ENCODE measurements at regions not wholly inside any gene's neighbourhood (a gene's known extent, or its start where the extent isn't known, plus 50 kb on each side); places are given as distances from the start of the nearest gene placed in this dataset.

DNA sequence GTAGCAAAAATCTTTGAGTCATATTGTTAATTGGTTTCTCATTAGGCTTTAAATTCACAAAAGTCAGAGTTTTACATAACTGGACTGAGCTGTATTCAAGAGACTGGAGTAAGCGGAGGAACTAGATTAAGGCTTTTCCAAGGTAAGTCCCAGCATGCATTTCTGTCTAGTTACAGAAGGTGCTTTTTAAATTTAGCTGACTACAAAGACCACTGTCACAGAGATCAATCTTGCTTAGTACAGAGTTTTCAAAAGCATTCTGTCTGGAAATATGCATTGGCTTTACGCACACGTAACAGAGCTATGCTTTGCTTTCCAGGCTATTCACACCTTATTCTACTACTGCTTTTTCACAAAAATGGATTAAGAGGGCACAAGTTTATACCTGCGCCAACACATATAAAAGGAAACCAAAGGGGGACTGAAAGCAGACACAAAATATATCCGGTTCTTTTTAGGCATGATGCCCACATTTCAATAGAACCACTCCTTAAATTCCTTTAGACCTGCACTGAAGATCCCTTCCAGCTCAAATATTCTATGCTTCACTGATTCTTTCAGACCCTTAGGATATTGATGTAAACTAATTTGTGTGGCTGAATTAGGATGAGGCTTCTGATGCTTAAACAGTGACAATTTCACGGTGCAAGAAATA lies 560.7 kb upstream of the CRIM1 start:
- Histone ChIP-seq H3K27ac (no peak overlapping the region), H3K4me1 (no peaks in the 10 kb centered on the region), H3K9me3 (no peaks in the 10 kb centered on the region), H3K27me3 (no peaks in the 10 kb centered on the region), H3K36me3 (replicated peaks in 1 of 2; ENCODE audit: insufficient read depth in 1 of 2, low read depth in 2 of 2) (no peaks in the 10 kb centered on the region), H3K4me3 (no peak overlapping the region)
- ATAC-seq (no peak), DNase-seq (no peak)
- no peak for TF ChIP-seq POLR2A (IDR thresholded peaks at IDR 0.05)
- TF ChIP-seq, protein P1, sequence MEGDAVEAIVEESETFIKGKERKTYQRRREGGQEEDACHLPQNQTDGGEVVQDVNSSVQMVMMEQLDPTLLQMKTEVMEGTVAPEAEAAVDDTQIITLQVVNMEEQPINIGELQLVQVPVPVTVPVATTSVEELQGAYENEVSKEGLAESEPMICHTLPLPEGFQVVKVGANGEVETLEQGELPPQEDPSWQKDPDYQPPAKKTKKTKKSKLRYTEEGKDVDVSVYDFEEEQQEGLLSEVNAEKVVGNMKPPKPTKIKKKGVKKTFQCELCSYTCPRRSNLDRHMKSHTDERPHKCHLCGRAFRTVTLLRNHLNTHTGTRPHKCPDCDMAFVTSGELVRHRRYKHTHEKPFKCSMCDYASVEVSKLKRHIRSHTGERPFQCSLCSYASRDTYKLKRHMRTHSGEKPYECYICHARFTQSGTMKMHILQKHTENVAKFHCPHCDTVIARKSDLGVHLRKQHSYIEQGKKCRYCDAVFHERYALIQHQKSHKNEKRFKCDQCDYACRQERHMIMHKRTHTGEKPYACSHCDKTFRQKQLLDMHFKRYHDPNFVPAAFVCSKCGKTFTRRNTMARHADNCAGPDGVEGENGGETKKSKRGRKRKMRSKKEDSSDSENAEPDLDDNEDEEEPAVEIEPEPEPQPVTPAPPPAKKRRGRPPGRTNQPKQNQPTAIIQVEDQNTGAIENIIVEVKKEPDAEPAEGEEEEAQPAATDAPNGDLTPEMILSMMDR (IDR thresholded peaks at IDR 0.05) = no peak
- WGBS, 2 donors = 80 to 89% methylated on average over 6 of the region's 6 CpGs
- intact Hi-C loops (cut with DNase I) = no loop called here

DNA sequence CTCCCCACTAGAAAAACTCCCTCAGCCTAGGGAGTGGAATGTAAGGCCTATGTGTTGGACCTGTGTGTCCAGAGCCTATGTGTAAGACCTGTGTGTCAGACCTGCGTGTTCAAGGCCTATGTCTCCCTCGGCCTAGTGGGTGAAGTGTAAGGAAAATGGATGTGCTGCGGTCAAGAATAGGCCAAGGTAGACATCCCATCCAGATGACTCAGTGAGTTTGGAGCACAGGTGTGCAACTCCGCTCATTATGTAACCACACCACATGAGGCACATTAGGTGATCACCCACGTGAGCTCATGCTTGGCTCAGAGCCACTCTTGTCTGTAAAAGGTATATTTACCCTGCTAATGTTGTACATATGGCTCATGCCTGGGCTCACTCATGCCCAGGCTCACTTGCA lies 565.3 kb upstream of the CRIM1 start:
- no peak for DNase-seq
- Histone ChIP-seq H3K4me3 (no peak overlapping the region), H3K36me3 (replicated peaks in 1 of 2; ENCODE audit: insufficient read depth in 1 of 2, low read depth in 2 of 2) (no peaks in the 10 kb centered on the region), H3K9me3 (no peaks in the 10 kb centered on the region), H3K27ac (no peak overlapping the region), H3K4me1 (no peaks in the 10 kb centered on the region), H3K27me3 (no peaks in the 10 kb centered on the region)
- 68 to 77% methylated on average over 5 of the region's 5 CpGs for WGBS, 2 donors
- no peak for ATAC-seq
- TF ChIP-seq POLR2A (IDR thresholded peaks at IDR 0.05) = no peak
- TF ChIP-seq, protein P1 (IDR thresholded peaks at IDR 0.05) = no peak
- intact Hi-C loops (cut with DNase I) = no loop called here

DNA sequence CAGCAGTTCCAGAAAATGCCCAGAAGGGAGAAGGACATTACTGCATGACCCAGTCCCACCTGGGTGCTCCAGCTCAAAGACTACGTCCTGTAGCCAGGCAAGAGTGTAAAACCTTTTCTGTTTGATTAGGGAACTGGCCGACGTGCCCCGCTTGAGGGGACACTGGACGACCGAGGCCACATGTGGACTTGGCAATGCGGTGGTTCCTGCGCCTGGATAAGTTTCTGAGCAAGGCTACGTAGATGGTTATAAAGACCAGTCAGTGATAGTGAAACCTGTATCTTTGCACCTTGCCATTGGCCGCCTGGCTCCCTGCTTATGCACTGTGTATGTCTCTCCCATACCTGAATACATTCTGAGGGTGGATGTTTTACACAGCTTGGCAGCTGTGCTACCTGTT lies 567.0 kb upstream of the CRIM1 start:
- intact Hi-C loops (cut with DNase I) = no loop called here
- H3K27me3 ChIP-seq = no peaks in the 10 kb centered on the region
- TF ChIP-seq POLR2A (IDR thresholded peaks at IDR 0.05) = no peak
- TF ChIP-seq, protein P1 (IDR thresholded peaks at IDR 0.05) = no peak
- no peaks in the 10 kb centered on the region for H3K4me1 ChIP-seq
- H3K9me3 ChIP-seq = no peaks in the 10 kb centered on the region
- DNase-seq (no peak), ATAC-seq (no peak)
- no peaks in the 10 kb centered on the region for H3K36me3 ChIP-seq (replicated peaks in 1 of 2; ENCODE audit: insufficient read depth in 1 of 2, low read depth in 2 of 2)
- H3K4me3 ChIP-seq = no peak overlapping the region
- 82 to 85% methylated on average over 9 to 10 of the region's 10 CpGs for WGBS, 2 donors
- no peak overlapping the region for H3K27ac ChIP-seq

DNA sequence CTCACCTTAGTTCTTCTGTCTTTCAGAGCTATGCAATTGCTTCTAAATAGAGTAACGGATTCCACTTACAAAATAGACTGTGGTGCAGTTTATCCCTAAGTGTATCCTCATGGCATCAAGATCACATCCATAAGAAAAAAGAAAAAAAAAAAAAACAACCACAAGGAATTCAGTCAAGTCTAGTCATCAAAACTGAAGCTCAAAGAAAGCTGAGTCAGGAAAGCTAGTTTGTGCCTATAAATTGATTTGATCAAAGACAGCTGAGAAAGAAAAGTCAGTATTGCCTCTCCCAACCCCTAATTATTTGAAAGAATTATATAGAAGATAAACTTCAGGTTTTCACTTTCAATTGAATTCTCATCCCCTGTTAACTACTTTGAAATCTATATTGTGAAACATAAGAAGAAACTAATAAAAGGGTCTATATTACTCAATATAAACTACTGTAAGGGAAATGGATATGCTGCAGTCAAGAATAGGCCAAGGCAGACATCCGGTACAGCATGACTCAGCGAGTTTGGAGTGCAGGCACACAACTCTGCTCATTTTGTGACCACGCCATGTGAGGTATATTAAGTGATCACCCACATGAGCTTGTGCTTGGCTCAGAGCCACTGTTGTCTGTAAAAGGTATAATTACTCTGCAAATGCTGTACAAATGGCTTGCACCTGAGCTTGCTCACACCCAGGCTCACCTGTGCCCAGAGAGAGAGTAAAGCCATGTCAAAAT lies 568.1 kb upstream of the CRIM1 start:
- no peak overlapping the region for H3K4me3 ChIP-seq
- H3K27me3 ChIP-seq = no peaks in the 10 kb centered on the region
- ATAC-seq (no peak), DNase-seq (no peak)
- WGBS, 2 donors = 78 to 80% methylated on average over 4 of the region's 4 CpGs
- no peaks in the 10 kb centered on the region for H3K36me3 ChIP-seq (replicated peaks in 1 of 2; ENCODE audit: insufficient read depth in 1 of 2, low read depth in 2 of 2)
- TF ChIP-seq, protein P1 (IDR thresholded peaks at IDR 0.05) = no peak
- no peak for TF ChIP-seq POLR2A (IDR thresholded peaks at IDR 0.05)
- H3K9me3 ChIP-seq = no peaks in the 10 kb centered on the region
- no peaks in the 10 kb centered on the region for H3K4me1 ChIP-seq
- no peak overlapping the region for H3K27ac ChIP-seq
- intact Hi-C loops (cut with DNase I) = no loop called here

DNA sequence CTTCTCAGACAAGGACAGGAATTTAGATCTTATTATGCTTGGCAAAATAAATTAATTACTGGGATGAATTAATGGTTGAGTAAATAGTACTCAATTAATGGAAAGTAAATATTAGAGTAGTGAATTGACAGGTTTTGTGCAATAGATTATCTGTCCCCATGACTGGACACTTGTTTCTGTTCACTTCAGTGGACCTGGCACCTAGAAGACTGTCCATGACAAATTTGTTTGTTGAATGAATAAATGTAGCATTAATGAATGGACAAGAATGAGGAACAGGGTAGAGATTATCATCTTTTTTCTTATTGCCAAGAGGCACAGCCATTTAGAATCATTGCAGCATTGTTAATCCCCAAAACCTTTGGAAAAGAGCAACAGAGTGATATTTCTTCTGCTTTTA lies 570.0 kb upstream of the CRIM1 start:
- no peaks in the 10 kb centered on the region for H3K27me3 ChIP-seq
- H3K27ac ChIP-seq = no peak overlapping the region
- TF ChIP-seq POLR2A (IDR thresholded peaks at IDR 0.05) = no peak
- TF ChIP-seq, protein P1 (IDR thresholded peaks at IDR 0.05) = no peak
- H3K36me3 ChIP-seq (replicated peaks in 1 of 2; ENCODE audit: insufficient read depth in 1 of 2, low read depth in 2 of 2) = no peaks in the 10 kb centered on the region
- ATAC-seq (no peak), DNase-seq (no peak)
- H3K4me1 ChIP-seq = no peaks in the 10 kb centered on the region
- peaks cover 0 to 6% (median 0%) of the 10 kb centered on the region in 3 donors for H3K9me3 ChIP-seq
- intact Hi-C loops (cut with DNase I) = no loop called here
- H3K4me3 ChIP-seq = no peak overlapping the region
